DND-41 (cell line): ENCODE measurements at regions not wholly inside any gene's neighbourhood (a gene's known extent, or its start where the extent isn't known, plus 50 kb on each side); places are given as distances from the start of the nearest gene placed in this dataset.

Source experiments
- ATAC-seq: fragments of 200-7000 bp; cut with Tn5 transposase; 3 replicates; pipeline ENCODE4 v1.9.1; 2021; ENCODE audit warnings: low read depth; ENCODE audit not compliant: insufficient read depth
- DNase-seq: peaks from one replicate; pipeline ENCODE4 v3.0.0-alpha.2; 2020
- H2AFZ ChIP-seq: 2 replicates; pipeline ENCODE4 v1.6.0; 2012; ENCODE audit warnings: low read depth, low read length
- H3K27ac ChIP-seq: 2 replicates; pipeline ENCODE4 v1.5.1; 2012; ENCODE audit warnings: low read length, inconsistent platforms
- H3K27me3 ChIP-seq: fragments of 200-600 bp; sonication (generic); 2 replicates; pipeline ENCODE4 v1.6.0; 2012; ENCODE audit warnings: low read length, mild to moderate bottlenecking, inconsistent platforms; ENCODE audit not compliant: insufficient read depth, poor library complexity
- H3K36me3 ChIP-seq: 2 replicates; pipeline ENCODE4 v1.5.1; 2012; ENCODE audit warnings: low read length, inconsistent platforms; ENCODE audit not compliant: insufficient read depth
- H3K4me1 ChIP-seq: 2 replicates; pipeline ENCODE4 v1.5.1; 2012; ENCODE audit warnings: mild to moderate bottlenecking, low read length; ENCODE audit not compliant: insufficient read depth
- H3K4me2 ChIP-seq: 2 replicates; pipeline ENCODE4 v1.6.0; 2012; ENCODE audit warnings: mild to moderate bottlenecking, moderate library complexity, low read length, inconsistent platforms; ENCODE audit not compliant: insufficient read depth
- H3K4me3 ChIP-seq, 2 experiments: fragments of 200-600 bp in 1 of 2; shearing (Covaris generic) in 1 of 2; 2 replicates each; pipeline ENCODE4 v1.5.1; 2012 to 2016; ENCODE audit warnings: inconsistent platforms in 2 of 2, low read length in 2 of 2, mild to moderate bottlenecking in 2 of 2, low read depth in 1 of 2, moderate library complexity in 1 of 2
- H3K79me2 ChIP-seq: 2 replicates; pipeline ENCODE4 v1.6.0; 2012; ENCODE audit warnings: low read length, inconsistent platforms; ENCODE audit not compliant: insufficient read depth
- H3K9ac ChIP-seq: 2 replicates; pipeline ENCODE4 v1.6.0; 2012; ENCODE audit warnings: low read depth, mild to moderate bottlenecking, inconsistent platforms, low read length, moderate library complexity
- H3K9me3 ChIP-seq: 2 replicates; pipeline ENCODE4 v1.5.1; 2012; ENCODE audit warnings: low read length, moderate library complexity, mild to moderate bottlenecking, inconsistent platforms; ENCODE audit not compliant: insufficient read depth, severe bottlenecking
- H4K20me1 ChIP-seq: 2 replicates; pipeline ENCODE4 v1.6.0; 2012; ENCODE audit warnings: low read length; ENCODE audit not compliant: insufficient read depth
- EZH2 ChIP-seq: IDR thresholded peaks from 3 replicates; pipeline ENCODE4 v1.6.1; 2012; ENCODE audit warnings: borderline replicate concordance, low read depth, mild to moderate bottlenecking, moderate library complexity, low read length, inconsistent platforms; ENCODE audit not compliant: severe bottlenecking
- TF ChIP-seq, protein P1 (sequence below): IDR thresholded peaks from 2 replicates; pipeline ENCODE4 v1.5.1; 2012; ENCODE audit warnings: borderline replicate concordance, low read length, moderate library complexity, mild to moderate bottlenecking; ENCODE audit not compliant: poor library complexity, severe bottlenecking; ENCODE audit errors: extremely low read depth

DNA sequence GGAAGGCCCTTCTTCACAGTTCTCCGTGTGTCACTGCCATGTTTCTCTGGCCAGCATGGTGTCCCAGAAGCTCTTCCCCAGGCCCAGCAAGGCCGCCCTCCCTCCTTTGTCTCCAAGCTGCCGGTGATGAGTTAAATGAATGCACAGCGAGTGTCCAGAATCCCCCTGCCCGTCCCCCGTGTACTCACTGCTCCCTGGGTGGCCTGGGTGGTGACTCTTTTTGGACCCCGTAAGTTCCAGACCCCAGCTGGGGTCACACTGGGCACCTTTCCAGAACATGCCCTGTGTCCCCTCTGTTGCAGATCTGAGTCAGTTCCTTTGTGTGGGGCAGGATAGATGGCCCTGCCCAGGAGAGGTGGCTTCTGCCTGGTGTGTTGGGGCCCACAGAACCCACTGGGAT, 95.0 kb downstream of the MRPL36 start:
- no peaks in the 10 kb centered on the region for H3K9me3 ChIP-seq
- H3K36me3 ChIP-seq, result no peaks in the 10 kb centered on the region
- H2AFZ ChIP-seq, result no peak overlapping the region
- no peak overlapping the region for H3K4me2 ChIP-seq
- no peaks in the 10 kb centered on the region for H3K79me2 ChIP-seq
- H3K27ac ChIP-seq, result no peak overlapping the region
- DNase-seq (no peak), ATAC-seq (no peak)
- H4K20me1 ChIP-seq, result no peaks in the 10 kb centered on the region; the same call in 1 of the 2 replicates
- H3K9ac ChIP-seq, result no peak overlapping the region
- H3K4me3 ChIP-seq, result no peak overlapping the region
- H3K4me1 ChIP-seq, result no peaks in the 10 kb centered on the region
- no peaks in the 10 kb centered on the region for H3K27me3 ChIP-seq
- TF ChIP-seq EZH2, result no peak
- TF ChIP-seq, protein P1, sequence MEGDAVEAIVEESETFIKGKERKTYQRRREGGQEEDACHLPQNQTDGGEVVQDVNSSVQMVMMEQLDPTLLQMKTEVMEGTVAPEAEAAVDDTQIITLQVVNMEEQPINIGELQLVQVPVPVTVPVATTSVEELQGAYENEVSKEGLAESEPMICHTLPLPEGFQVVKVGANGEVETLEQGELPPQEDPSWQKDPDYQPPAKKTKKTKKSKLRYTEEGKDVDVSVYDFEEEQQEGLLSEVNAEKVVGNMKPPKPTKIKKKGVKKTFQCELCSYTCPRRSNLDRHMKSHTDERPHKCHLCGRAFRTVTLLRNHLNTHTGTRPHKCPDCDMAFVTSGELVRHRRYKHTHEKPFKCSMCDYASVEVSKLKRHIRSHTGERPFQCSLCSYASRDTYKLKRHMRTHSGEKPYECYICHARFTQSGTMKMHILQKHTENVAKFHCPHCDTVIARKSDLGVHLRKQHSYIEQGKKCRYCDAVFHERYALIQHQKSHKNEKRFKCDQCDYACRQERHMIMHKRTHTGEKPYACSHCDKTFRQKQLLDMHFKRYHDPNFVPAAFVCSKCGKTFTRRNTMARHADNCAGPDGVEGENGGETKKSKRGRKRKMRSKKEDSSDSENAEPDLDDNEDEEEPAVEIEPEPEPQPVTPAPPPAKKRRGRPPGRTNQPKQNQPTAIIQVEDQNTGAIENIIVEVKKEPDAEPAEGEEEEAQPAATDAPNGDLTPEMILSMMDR, result no peak

DNA sequence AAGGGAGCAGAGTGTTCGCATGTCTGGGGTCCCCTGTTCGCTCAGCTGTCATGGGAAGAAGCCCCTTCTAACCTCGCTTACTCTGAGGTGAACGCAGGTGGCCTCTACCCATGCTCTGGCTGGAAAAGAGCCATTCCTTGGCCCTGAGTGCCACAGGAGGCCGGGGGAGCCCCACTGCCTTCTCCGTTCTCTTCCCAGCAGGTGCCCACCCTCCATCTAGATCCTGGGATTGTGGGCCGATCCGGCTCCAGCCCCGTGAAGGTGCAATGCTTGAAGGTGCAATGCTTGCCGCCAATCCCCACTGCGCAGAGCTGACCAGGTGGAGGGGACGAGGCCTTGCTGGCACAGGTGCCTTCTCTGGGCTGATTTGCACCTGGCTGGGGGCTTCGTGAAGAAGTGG, 95.4 kb downstream of the MRPL36 start:
- no peaks in the 10 kb centered on the region; the same call in 1 of the 2 replicates for H4K20me1 ChIP-seq
- DNase-seq, result no peak
- H3K9ac ChIP-seq, result no peak overlapping the region
- ATAC-seq, result no peak
- H3K27ac ChIP-seq, result no peak overlapping the region
- no peaks in the 10 kb centered on the region for H3K36me3 ChIP-seq
- no peak overlapping the region for H3K4me3 ChIP-seq
- no peak overlapping the region for H3K4me2 ChIP-seq
- TF ChIP-seq EZH2, result no peak
- TF ChIP-seq, protein P1, result no peak
- H3K79me2 ChIP-seq, result no peaks in the 10 kb centered on the region
- H3K9me3 ChIP-seq, result no peaks in the 10 kb centered on the region
- H3K27me3 ChIP-seq, result no peaks in the 10 kb centered on the region
- H3K4me1 ChIP-seq, result no peaks in the 10 kb centered on the region
- no peak overlapping the region for H2AFZ ChIP-seq

DNA sequence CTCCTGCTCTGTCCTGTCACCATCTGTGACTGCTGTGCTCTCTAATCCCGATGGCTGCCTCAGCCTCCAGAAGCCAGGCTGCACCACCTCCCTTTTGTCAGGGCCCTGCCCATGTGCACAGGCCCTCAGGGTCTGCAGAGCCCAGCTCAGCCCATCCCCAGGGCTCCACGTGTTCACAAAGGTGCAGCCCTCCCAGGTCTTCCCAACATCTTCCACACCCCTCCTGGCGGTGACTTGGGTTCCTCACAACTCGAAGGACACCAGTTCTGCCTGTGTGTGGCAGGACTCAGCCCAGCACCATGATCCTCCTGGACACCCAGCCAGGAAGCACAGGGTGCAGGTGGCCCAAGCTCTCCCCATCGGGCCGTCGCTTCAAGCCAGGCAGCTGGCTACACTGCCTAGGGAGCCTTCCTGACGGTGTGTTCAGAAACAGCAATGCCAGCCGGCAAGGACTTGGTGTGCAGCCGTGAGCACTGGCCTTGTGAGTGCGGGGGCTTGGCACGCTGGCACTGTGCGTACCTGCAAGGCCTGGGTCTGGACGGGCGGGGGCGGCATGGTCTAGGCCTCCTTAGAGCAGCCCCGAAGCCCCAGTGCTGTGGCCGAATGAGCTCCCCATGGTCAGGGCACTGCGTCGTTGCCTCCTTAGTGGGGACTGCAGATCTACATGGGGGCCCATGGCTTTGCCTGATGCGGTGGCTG, 96.1 kb downstream of the MRPL36 start:
- Histone ChIP-seq H3K4me1 (no peaks in the 10 kb centered on the region), H3K9ac (no peak overlapping the region), H2AFZ (no peak overlapping the region), H3K9me3 (no peaks in the 10 kb centered on the region), H3K27ac (no peak overlapping the region), H3K4me2 (no peak overlapping the region), H4K20me1 (no peaks in the 10 kb centered on the region; the same call in 1 of the 2 replicates), H3K4me3 (no peak overlapping the region), H3K27me3 (peaks cover under 1% of the 10 kb centered on the region), H3K36me3 (no peaks in the 10 kb centered on the region), H3K79me2 (no peaks in the 10 kb centered on the region)
- DNase-seq, result no peak
- no peak for ATAC-seq
- TF ChIP-seq EZH2, result no peak
- TF ChIP-seq, protein P1, result no peak

DNA sequence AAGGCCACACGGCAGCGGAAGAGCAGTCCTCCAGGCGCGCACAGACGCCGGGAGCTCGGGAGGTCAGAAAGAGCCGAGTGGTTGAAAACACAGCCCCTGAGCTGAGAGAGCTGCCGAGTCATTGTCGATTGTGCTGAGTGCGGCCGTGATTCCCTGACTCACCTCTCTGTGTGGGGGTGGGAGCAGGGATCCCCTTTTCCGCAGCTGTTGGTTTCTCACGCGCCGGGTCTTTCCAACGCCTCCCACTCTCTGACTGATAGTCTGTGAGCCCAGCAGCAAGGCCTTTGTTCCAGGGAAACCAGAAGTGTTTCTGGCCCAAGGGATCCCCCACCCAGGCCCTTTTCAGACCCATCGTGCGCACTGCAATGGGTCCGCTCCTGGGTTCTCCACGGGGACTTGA, 97.3 kb downstream of the MRPL36 start:
- DNase-seq, result no peak
- Histone ChIP-seq H3K36me3 (no peaks in the 10 kb centered on the region), H3K9ac (no peak overlapping the region), H3K4me1 (no peaks in the 10 kb centered on the region), H3K4me2 (no peak overlapping the region), H3K79me2 (no peaks in the 10 kb centered on the region), H4K20me1 (no peaks in the 10 kb centered on the region; the same call in 1 of the 2 replicates), H3K9me3 (no peaks in the 10 kb centered on the region), H3K4me3 (no peak overlapping the region), H3K27ac (no peak overlapping the region), H3K27me3 (peaks cover 6% of the 10 kb centered on the region), H2AFZ (no peak overlapping the region)
- TF ChIP-seq, protein P1, result no peak
- no peak for ATAC-seq
